Naive thymus-derived CD8-positive, alpha-beta T cell (primary cell): ENCODE measurements at regions not wholly inside any gene's neighbourhood (a gene's known extent, or its start where the extent isn't known, plus 50 kb on each side); places are given as distances from the start of the nearest gene placed in this dataset.
"Not testable (repeated sequence)": the region's sequence is repeated elsewhere in the genome, so short reads cannot be mapped to it uniquely, and the experiment has no call there.

Experiments used
- ATAC-seq, 2 donors: fragments of 150-1000 bp; cut with Tn5 transposase in 1 of 2; sonication (Bioruptor Pico), chemical (Tn5 transposase) in 1 of 2; 1 replicate in 1 of 2; 2 replicates in 1 of 2; pipeline ENCODE4 v1.10.0; 2021; ENCODE audit warnings: mild to moderate bottlenecking in 2 of 2, moderate library complexity in 2 of 2
- POLR2A ChIA-PET: fragments of 350-600 bp; sonication (Branson Sonifier 250); formaldehyde crosslinking; loops from one replicate; lab custom pipeline; 2021; ENCODE audit warnings: antibody characterized with exemption; lab: Charles Lee
- DNase-seq, 10 donors: peaks; one replicate each; pipeline versions ENCODE4 v3.0.0 to v3.0.0-alpha.2; 2020 to 2022
- H3K27ac Mint-ChIP-seq, 10 donors: one replicate each; pipeline ENCODE4 v1.8.0; 2020 to 2022; ENCODE audit warnings: mild to moderate bottlenecking in 10 of 10, mixed read lengths in 10 of 10, moderate library complexity in 4 of 10, inconsistent platforms in 1 of 10
- H3K27me3 Mint-ChIP-seq, 5 donors: one replicate each; pipeline ENCODE4 v1.8.0; 2021 to 2022; ENCODE audit warnings: mixed read lengths in 5 of 5
- H3K36me3 Mint-ChIP-seq, 3 donors: one replicate each; pipeline ENCODE4 v1.8.0; 2020 to 2022; ENCODE audit warnings: mixed read lengths in 3 of 3, mild to moderate bottlenecking in 2 of 3, inconsistent platforms in 1 of 3
- H3K4me1 Mint-ChIP-seq, 4 donors: one replicate each; pipeline ENCODE4 v1.8.0; 2021 to 2022; ENCODE audit warnings: mixed read lengths in 4 of 4
- H3K4me3 Mint-ChIP-seq, 10 donors: one replicate each; pipeline ENCODE4 v1.8.0; 2020 to 2022; ENCODE audit warnings: mild to moderate bottlenecking in 10 of 10, mixed read lengths in 10 of 10, moderate library complexity in 6 of 10, inconsistent platforms in 1 of 10
- H3K9me3 Mint-ChIP-seq, 9 donors: one replicate each; pipeline ENCODE4 v1.8.0; 2020 to 2022; ENCODE audit warnings: mixed read lengths in 9 of 9, mild to moderate bottlenecking in 3 of 9, inconsistent platforms in 1 of 9, moderate library complexity in 1 of 9

- H3K27me3 Mint-ChIP-seq: peaks cover 5 to 13% (median 8%) of the 10 kb centered on the region in 5 donors
- no peak for ATAC-seq
- H3K36me3 Mint-ChIP-seq: no peaks in the 10 kb centered on the region
- no peaks in the 10 kb centered on the region for H3K4me1 Mint-ChIP-seq
- H3K9me3 Mint-ChIP-seq: peaks cover 0 to 4% (median 2%) of the 10 kb centered on the region in 9 donors
- H3K4me3 Mint-ChIP-seq: no peak overlapping the region
- no peak overlapping the region for H3K27ac Mint-ChIP-seq
- POLR2A ChIA-PET: no interaction called here
- no peak for DNase-seq
These were observed 381.0 kb downstream of the TSHZ3 start for GRCh38 chr19:30968210-30968609.

- H3K4me1 Mint-ChIP-seq: no peaks in the 10 kb centered on the region
- DNase-seq (no peak), ATAC-seq (no peak)
- POLR2A ChIA-PET: no interaction called here
- H3K27me3 Mint-ChIP-seq: peaks cover 3 to 14% (median 5%) of the 10 kb centered on the region in 5 donors
- peaks cover 0 to 9% (median 2%) of the 10 kb centered on the region in 9 donors for H3K9me3 Mint-ChIP-seq
- H3K36me3 Mint-ChIP-seq: no peaks in the 10 kb centered on the region
- H3K4me3 Mint-ChIP-seq: no peak overlapping the region
- H3K27ac Mint-ChIP-seq: no peak overlapping the region
These were observed 382.8 kb downstream of the TSHZ3 start for GRCh38 chr19:30966486-30966885.

GRCh38 chr19:30959011-30959410 lies 390.2 kb downstream of the TSHZ3 start:
- Mint-ChIP-seq H3K27me3 (peaks cover 14 to 35% (median 29%) of the 10 kb centered on the region in 5 donors), H3K27ac (peak overlapping the region in 2 of 10 donors; percentile 19 to 20), H3K9me3 (peaks cover 0 to 23% (median 0%) of the 10 kb centered on the region in 9 donors), H3K36me3 (peaks cover 0 to 9% (median 0%) of the 10 kb centered on the region in 3 donors), H3K4me1 (no peaks in the 10 kb centered on the region), H3K4me3 (no peak overlapping the region)
- ATAC-seq (no peak), DNase-seq (no peak)
- POLR2A ChIA-PET: no interaction called here

- Mint-ChIP-seq H3K27me3 (peaks cover 10 to 55% (median 29%) of the 10 kb centered on the region in 5 donors), H3K27ac (no peak overlapping the region), H3K4me3 (no peak overlapping the region), H3K9me3 (peaks cover 0 to 10% (median 0%) of the 10 kb centered on the region in 9 donors), H3K4me1 (no peaks in the 10 kb centered on the region), H3K36me3 (peaks cover 0 to 9% (median 0%) of the 10 kb centered on the region in 3 donors)
- ATAC-seq (no peak), DNase-seq (no peak)
- POLR2A ChIA-PET: no interaction called here
These were observed 393.8 kb downstream of the TSHZ3 start for GRCh38 chr19:30955112-30956104.

GRCh38 chr19:30944276-30944932 lies 404.8 kb downstream of the TSHZ3 start:
- peaks cover 0 to 14% (median 8%) of the 10 kb centered on the region in 5 donors for H3K27me3 Mint-ChIP-seq
- H3K4me1 Mint-ChIP-seq, H3K27ac Mint-ChIP-seq, H3K9me3 Mint-ChIP-seq, H3K4me3 Mint-ChIP-seq, DNase-seq, ATAC-seq, H3K36me3 Mint-ChIP-seq, POLR2A ChIA-PET: not testable (repeated sequence)

GRCh38 chr19:30943101-30943843 lies 406.0 kb downstream of the TSHZ3 start:
- peak overlapping the region in 1 of 10 donors; percentile 35 for H3K27ac Mint-ChIP-seq

GRCh38 chr19:30942636-30943035 lies 406.6 kb downstream of the TSHZ3 start:
- peaks cover 2 to 18% (median 8%) of the 10 kb centered on the region in 5 donors for H3K27me3 Mint-ChIP-seq
- H3K9me3 Mint-ChIP-seq: peaks cover 0 to 7% (median 0%) of the 10 kb centered on the region in 9 donors
- H3K27ac Mint-ChIP-seq: no peak overlapping the region
- H3K4me1 Mint-ChIP-seq: no peaks in the 10 kb centered on the region
- DNase-seq (no peak), ATAC-seq (no peak)
- H3K4me3 Mint-ChIP-seq: no peak overlapping the region
- H3K36me3 Mint-ChIP-seq: no peaks in the 10 kb centered on the region
- POLR2A ChIA-PET: no interaction called here

More at GRCh38 chr19:30943101-30943843, 406.0 kb downstream of the TSHZ3 start:
- Mint-ChIP-seq H3K27me3 (peaks cover 2 to 18% (median 8%) of the 10 kb centered on the region in 5 donors), H3K9me3 (peaks cover 0 to 7% (median 0%) of the 10 kb centered on the region in 9 donors), H3K4me1 (no peaks in the 10 kb centered on the region), H3K36me3 (no peaks in the 10 kb centered on the region), H3K4me3 (no peak overlapping the region)
- POLR2A ChIA-PET: no interaction called here
- ATAC-seq (no peak), DNase-seq (no peak)

- DNase-seq (no peak), ATAC-seq (no peak)
- Mint-ChIP-seq H3K27ac (no peak overlapping the region), H3K27me3 (peaks cover 2 to 18% (median 8%) of the 10 kb centered on the region in 5 donors), H3K36me3 (no peaks in the 10 kb centered on the region), H3K9me3 (peaks cover 0 to 7% (median 0%) of the 10 kb centered on the region in 9 donors), H3K4me1 (no peaks in the 10 kb centered on the region), H3K4me3 (no peak overlapping the region)
- POLR2A ChIA-PET: no interaction called here
These were observed 407.6 kb downstream of the TSHZ3 start for GRCh38 chr19:30941591-30941990.

GRCh38 chr19:30936276-30936675 lies 413.0 kb downstream of the TSHZ3 start:
- ATAC-seq (no peak), DNase-seq (no peak)
- Mint-ChIP-seq H3K4me3 (no peak overlapping the region), H3K36me3 (no peaks in the 10 kb centered on the region), H3K27me3 (peaks cover 0 to 13% (median 2%) of the 10 kb centered on the region in 5 donors), H3K9me3 (peaks cover 0 to 7% (median 0%) of the 10 kb centered on the region in 9 donors), H3K27ac (no peak overlapping the region), H3K4me1 (no peaks in the 10 kb centered on the region)
- POLR2A ChIA-PET: no interaction called here

- no peak overlapping the region for H3K4me3 Mint-ChIP-seq
- peaks cover 0 to 6% (median 0%) of the 10 kb centered on the region in 9 donors for H3K9me3 Mint-ChIP-seq
- no peaks in the 10 kb centered on the region for H3K36me3 Mint-ChIP-seq
These were observed 414.1 kb downstream of the TSHZ3 start for GRCh38 chr19:30935146-30935545.

GRCh38 chr19:30933454-30933853 lies 415.8 kb downstream of the TSHZ3 start:
- H3K36me3 Mint-ChIP-seq, ATAC-seq, H3K4me3 Mint-ChIP-seq, POLR2A ChIA-PET, H3K27ac Mint-ChIP-seq, H3K9me3 Mint-ChIP-seq, DNase-seq, H3K4me1 Mint-ChIP-seq: not testable (repeated sequence)
- H3K27me3 Mint-ChIP-seq: peaks cover 0 to 13% (median 0%) of the 10 kb centered on the region in 5 donors

More at GRCh38 chr19:30935146-30935545, 414.1 kb downstream of the TSHZ3 start:
- Mint-ChIP-seq H3K4me1 (no peaks in the 10 kb centered on the region), H3K27me3 (peaks cover 0 to 13% (median 2%) of the 10 kb centered on the region in 5 donors), H3K27ac (no peak overlapping the region)
- POLR2A ChIA-PET: no interaction called here
- ATAC-seq (no peak), DNase-seq (no peak)

GRCh38 chr19:30932854-30933253 lies 416.4 kb downstream of the TSHZ3 start:
- no peak for DNase-seq
- no peak for ATAC-seq
- H3K4me1 Mint-ChIP-seq: no peaks in the 10 kb centered on the region
- H3K27ac Mint-ChIP-seq: no peak overlapping the region
- peaks cover 0 to 13% (median 0%) of the 10 kb centered on the region in 5 donors for H3K27me3 Mint-ChIP-seq
- H3K9me3 Mint-ChIP-seq: peaks cover 0 to 11% (median 5%) of the 10 kb centered on the region in 9 donors
- POLR2A ChIA-PET: no interaction called here
- no peaks in the 10 kb centered on the region for H3K36me3 Mint-ChIP-seq
- no peak overlapping the region for H3K4me3 Mint-ChIP-seq
